Amygdala (tissue), 56 donors: ENCODE measurements at regions not wholly inside any gene's neighbourhood (a gene's known extent, or its start where the extent isn't known, plus 50 kb on each side); places are given as distances from the start of the nearest gene placed in this dataset.
"Not testable (repeated sequence)": the region's sequence is repeated elsewhere in the genome, so short reads cannot be mapped to it uniquely, and the experiment has no call there.

Source experiments
- DNase-seq, 56 donors: peaks; one replicate each; lab custom pipeline; 2025; lab: John Stamatoyannopoulos, UW

GRCh38 chr2:40676134-40676790 is 224.4 kb upstream of the SLC8A1 start:
- not testable (repeated sequence) for DNase-seq

DNA sequence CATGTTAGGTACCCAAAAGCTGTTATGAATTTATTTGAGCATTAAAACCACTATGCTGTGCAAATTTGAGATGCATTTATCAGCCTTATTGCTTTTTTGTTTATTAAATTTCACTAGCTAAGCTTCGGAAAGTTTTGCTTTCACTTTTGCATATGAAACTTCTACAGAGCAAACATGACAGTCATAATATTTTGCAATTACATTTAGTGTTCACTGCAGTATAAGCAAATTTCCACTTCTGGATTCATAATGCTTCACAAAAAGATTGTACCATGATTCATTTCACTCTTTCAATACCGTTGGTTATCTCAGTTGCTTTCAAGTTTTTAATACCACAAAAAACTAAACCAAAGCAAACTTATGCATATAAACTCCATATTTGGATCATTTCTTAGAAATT is 228.7 kb upstream of the SLC8A1 start:
- DNase-seq, result no peak

GRCh38 chr2:40690036-40690435 is 238.1 kb upstream of the SLC8A1 start:
- no peak for DNase-seq

DNA sequence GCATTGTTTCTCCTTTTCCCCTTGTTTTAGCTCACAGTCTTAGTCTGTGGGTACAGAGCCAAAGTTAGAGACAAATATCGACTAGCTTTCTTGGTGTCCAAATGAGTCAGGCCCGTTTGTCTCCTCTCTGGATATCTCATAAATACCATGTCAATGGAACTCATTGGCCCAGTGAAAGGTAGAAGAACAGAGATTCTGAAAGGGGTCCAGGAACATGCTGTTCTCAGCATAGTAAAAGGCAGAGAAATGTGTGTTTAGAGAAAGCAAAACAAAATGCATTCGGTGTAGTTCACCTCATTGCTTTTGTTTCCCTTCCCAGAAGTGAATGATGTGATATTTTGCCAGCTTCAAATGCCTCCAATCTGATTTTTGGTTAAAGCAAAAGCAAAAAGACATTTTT is 238.6 kb upstream of the SLC8A1 start:
- DNase-seq, result no peak

DNA sequence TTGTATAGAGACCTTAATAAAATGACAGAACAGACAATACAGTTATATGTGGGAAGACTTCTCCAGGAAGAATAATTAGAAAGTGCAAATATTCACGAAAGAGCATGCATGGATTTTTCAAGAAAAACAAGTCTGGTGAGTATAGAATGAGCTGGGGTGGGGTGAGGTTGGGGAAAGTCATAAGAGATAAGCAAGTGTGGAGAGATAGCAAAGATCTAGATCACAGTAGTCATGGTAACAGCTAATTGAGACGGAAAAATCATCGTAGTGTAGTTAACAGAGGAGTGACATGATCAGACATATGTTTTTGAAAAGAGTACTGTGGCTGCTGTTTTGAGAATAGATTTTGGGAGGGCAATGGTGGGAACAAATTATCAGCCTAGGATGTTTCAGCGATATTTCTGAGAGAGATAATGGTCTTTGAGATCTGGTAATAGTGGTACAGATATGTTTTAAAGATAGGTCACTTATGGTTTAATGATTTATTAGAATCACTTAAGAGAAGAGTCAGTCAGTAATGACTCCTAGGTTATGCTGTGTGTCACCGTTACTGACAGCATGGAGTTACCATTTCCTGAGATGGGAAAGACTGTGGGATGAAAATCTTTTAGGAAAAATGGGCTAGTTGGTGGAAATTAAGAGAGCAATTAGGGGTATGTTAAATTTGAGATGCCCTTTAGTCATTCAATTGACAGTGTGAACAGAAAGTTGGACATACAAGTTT is 248.5 kb upstream of the SLC8A1 start:
- no peak for DNase-seq

DNA sequence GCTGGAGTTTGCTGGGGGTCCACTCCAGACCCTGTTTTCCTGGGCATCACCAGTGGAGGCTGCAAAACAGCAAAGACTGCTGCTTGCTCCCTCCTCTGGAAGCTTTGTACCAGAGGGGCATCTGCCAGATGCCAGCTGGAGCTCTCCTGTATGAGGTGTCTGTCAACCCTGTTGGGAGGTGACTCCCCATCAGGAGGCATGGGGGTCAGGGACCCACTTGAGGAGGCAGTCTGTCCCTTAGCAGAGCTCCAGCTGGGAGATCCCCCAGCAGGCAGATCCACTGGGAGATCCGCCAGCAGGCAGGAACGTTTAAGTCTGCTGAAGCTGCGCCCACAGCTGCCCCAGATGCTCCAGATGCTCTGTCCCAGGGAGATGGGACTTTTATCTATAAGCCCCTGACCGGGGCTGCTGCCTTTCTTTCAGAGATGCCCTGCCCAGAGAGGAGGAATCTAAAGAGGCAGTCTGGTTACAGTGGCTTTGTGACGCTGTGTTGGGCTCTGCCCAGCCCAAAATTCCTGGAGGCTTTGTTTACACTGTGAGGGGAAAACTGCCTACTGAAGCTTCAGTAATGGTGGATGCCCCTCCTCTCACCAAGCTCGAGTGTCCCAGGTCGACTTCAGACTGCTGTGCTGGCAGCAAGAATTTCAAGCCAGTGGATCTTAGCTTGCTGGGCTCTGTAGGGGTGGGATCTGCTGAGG is 260.5 kb upstream of the SLC8A1 start:
- not testable (repeated sequence) for DNase-seq

DNA sequence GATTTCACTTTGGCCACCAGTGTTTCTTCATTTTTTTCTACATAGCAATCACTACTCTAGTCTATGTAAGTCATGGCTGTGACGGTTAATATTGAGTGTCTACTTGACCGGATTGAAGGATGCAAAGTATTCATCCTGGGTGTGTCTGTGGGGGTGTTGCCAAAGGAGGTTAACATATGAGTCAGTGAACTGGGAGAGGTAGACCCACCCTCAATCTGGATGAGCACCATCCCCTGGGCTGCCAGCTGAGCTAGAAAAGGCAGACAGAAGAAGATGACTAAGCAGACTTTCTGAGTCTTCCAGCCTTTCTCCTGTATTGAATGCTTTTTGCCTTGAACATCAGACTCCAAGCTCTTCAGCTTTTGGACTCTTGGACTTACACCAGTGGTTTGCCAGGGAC is 265.0 kb upstream of the SLC8A1 start:
- no peak for DNase-seq

- no peak for DNase-seq
Observed at GRCh38 chr2:40719414-40719813, 267.5 kb upstream of the SLC8A1 start.

DNA sequence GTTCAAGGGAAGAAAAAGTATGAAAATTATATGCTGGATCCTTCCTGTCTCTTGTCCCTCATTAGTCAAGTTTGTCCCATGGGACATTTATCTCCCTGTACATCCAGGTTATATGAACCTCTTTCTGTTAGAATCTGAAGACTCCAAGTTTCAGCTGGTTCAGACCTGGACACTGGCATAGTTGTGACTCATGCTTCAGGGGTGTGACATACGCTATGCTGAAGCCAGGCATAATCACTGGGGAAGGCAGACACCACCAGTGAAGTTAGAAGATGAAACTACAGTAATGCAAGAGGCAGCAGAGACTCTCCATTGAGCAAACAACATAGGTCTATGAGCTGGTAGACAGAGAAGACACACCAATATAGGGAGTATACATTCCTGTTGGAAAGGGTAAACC is 269.7 kb upstream of the SLC8A1 start:
- no peak for DNase-seq

DNA sequence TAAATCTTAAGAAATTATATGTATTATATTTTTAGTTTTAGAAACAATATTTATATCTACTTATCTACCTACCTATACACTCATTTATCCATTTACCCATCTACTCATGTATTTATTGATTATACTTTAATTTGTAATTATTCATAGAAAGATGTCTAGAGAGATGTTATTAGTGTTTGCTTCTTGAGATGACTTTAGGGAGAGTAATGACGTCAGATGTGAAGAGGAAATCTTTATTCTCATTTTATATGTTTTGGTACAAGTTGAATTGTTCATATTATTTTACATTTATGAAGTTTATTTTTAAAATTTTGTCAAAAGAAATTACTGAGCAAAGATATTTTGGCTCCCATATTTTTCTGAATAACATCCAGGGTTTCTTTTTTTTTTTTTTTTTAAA is 271.3 kb upstream of the SLC8A1 start:
- no peak for DNase-seq

GRCh38 chr2:40725040-40725439 is 273.1 kb upstream of the SLC8A1 start:
- DNase-seq, result peak in 6 of 56 donors; percentile 3 to 16 (median 4)

GRCh38 chr2:40725950-40726349 is 274.1 kb upstream of the SLC8A1 start:
- no peak for DNase-seq

GRCh38 chr2:40734797-40735196 is 282.9 kb upstream of the SLC8A1 start:
- DNase-seq, result no peak

- no peak for DNase-seq
Observed at GRCh38 chr2:40737180-40737579, 285.3 kb upstream of the SLC8A1 start.

DNA sequence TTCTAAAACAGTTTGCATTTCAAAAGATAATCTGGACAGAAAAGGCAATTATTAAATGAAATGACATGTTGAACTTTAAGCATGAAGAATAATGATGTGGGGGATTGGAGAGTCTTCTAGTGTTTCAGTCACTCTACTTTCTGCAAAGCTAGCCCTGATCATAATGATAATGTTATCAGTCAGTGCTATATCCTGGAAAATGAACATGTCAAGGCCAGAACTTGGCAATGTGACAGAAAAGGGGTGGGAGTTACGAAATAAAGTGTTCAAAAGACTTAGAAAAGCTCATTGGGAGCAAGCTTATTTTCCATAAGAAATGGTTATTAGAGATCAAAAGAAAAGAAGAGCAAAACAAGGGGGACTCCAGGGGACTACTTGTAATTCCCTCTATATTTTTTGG is 288.5 kb upstream of the SLC8A1 start:
- no peak for DNase-seq

GRCh38 chr2:40741532-40741931 is 289.6 kb upstream of the SLC8A1 start:
- DNase-seq, result no peak

DNA sequence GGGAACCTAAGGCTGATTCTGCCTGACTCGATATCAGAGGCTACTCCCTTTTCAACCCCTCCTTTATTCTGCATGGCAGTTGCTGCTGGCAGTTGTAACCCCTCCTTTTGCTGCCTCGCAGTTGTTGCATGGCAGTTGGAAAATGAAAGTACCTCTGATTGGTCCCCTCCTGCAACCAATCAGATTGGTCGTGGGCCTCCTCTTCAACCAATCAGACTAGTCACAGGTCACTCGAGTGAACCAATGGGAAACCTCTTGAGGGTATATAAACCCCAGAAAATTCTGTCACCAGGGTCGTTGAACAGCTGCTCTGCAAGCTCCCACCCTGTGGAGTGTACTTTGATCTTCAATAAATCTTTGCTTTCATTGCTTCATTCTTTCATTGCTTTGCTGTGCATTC is 294.3 kb upstream of the SLC8A1 start:
- no peak for DNase-seq

- no peak for DNase-seq
Observed at GRCh38 chr2:40751981-40752380, 300.1 kb upstream of the SLC8A1 start.

DNA sequence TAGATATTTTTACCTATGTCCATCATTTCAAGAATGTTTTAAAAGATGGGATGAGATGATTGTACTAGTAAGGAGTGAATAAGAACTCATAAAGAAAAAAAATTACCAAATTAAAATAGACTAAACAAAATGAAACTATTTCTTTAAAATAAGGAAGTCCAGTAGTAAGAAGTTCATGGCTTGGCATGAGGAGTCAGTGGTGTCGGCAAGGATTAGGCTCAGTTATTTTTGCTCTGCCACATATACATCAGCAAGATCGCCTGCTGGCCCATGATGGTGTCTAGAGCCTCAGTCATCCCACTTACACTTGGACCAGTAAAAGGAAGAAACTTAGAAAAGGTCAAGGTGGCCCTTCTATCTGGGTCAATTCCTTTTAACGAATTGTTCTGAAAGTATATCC is 300.9 kb upstream of the SLC8A1 start:
- no peak for DNase-seq

DNA sequence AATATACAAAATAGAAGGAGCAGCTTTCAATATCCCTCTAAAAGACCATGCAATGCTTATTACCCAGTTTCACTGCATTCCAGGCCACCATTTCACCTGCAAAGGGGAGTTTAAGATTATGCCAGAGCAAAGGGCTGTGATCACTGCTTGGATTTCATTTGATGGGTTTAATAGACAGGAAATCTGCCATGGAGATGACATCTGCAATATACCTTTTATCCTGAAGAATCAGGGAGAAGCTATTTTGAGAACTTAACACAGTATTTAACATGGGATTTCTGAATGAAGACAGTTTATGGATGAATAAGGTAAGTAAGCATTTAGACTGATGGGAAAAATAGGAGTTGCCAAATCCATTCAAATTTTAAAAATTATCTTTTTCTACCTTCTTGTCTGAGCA is 303.0 kb upstream of the SLC8A1 start:
- DNase-seq, result no peak

GRCh38 chr2:40758401-40759155 is 306.7 kb upstream of the SLC8A1 start:
- no peak for DNase-seq
